Peyer's patch (tissue), 4 donors: ENCODE measurements at regions not wholly inside any gene's neighbourhood (a gene's known extent, or its start where the extent isn't known, plus 50 kb on each side); places are given as distances from the start of the nearest gene placed in this dataset.

ENCODE experiments used
- POLR2A ChIP-seq, 2 donors: fragments of 450-650 bp; IDR thresholded peaks; one replicate each; pipeline ENCODE4 v1.5.1; 2017; ENCODE audit warnings: antibody characterized with exemption in 2 of 2, mild to moderate bottlenecking in 2 of 2, moderate library complexity in 2 of 2
- TF ChIP-seq, protein P1 (sequence below), 6 experiments: fragments of 450-650 bp in 4 of 6; fragments of 200-600 bp in 2 of 6; sonication (generic) in 1 of 6; IDR thresholded peaks; one replicate each; pipeline ENCODE4 v1.5.1; 2017 to 2019; ENCODE audit warnings: antibody characterized with exemption in 6 of 6, mild to moderate bottlenecking in 3 of 6, moderate library complexity in 1 of 6

DNA sequence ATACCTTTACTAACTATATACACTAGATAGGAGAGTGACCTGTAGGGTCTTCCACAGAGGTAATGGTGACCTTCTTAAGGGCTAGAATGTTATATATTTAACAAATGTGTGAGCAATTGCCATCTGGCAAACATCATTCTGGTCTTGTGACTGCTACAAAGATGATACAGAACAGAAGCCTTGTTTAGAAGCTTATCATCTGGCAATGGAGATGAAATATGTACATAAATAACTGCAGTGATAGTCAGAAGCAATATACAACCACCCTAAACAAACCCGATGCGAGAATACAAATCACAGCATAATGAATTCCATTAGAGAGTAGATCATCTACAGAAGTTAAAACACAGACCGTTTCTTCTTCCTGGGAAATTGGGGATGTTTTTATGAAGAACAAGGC, 952.7 kb upstream of the SLIT2 start:
- TF ChIP-seq, protein P1, sequence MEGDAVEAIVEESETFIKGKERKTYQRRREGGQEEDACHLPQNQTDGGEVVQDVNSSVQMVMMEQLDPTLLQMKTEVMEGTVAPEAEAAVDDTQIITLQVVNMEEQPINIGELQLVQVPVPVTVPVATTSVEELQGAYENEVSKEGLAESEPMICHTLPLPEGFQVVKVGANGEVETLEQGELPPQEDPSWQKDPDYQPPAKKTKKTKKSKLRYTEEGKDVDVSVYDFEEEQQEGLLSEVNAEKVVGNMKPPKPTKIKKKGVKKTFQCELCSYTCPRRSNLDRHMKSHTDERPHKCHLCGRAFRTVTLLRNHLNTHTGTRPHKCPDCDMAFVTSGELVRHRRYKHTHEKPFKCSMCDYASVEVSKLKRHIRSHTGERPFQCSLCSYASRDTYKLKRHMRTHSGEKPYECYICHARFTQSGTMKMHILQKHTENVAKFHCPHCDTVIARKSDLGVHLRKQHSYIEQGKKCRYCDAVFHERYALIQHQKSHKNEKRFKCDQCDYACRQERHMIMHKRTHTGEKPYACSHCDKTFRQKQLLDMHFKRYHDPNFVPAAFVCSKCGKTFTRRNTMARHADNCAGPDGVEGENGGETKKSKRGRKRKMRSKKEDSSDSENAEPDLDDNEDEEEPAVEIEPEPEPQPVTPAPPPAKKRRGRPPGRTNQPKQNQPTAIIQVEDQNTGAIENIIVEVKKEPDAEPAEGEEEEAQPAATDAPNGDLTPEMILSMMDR (IDR thresholded peaks at IDR 0.05), result no peak
- no peak for TF ChIP-seq POLR2A (IDR thresholded peaks at IDR 0.05)
